ENCODE measurements at regions not wholly inside any gene's neighbourhood (a gene's known extent, or its start where the extent isn't known, plus 50 kb on each side); places are given as distances from the start of the nearest gene placed in this dataset.

GRCh38 chr3:5633960-5634359 lies 446.5 kb downstream of the EDEM1 start:
- CTCF ChIA-PET: no interaction called here
- Histone ChIP-seq H3K4me2 (no peak overlapping the region), H3K9me2 (ENCODE audit: insufficient read depth) (no peaks in the 10 kb centered on the region), H3F3A (ENCODE audit: insufficient read depth, low read depth) (no peaks in the 10 kb centered on the region), H3K27me3 (ENCODE audit: insufficient read depth, low read depth) (no peaks in the 10 kb centered on the region), H3K4me1 (replicated peaks; ENCODE audit: insufficient read depth) (no peaks in the 10 kb centered on the region), H3K9me3 (ENCODE audit: insufficient read depth, low read depth) (no peaks in the 10 kb centered on the region), H2AFZ (no peak overlapping the region), H4K20me1 (ENCODE audit: insufficient read depth) (no peaks in the 10 kb centered on the region), H3K4me3 (no peak overlapping the region), H3K36me3 (ENCODE audit: low read depth) (no peaks in the 10 kb centered on the region), H3K27ac (no peak overlapping the region), H3K79me2 (ENCODE audit: low read depth) (no peaks in the 10 kb centered on the region)
- no peak for DNase-seq
- intact Hi-C loops (cut with micrococcal nuclease; ENCODE audit: unreplicated experiment): no loop called here
- BruUV-seq (replicated peaks): no TSS peak
- POLR2A ChIA-PET (ENCODE audit: unreplicated experiment): no interaction called here
- TF ChIP-seq CTCF (conservative IDR thresholded peaks at IDR 0.05) (no peak), EZH2 (IDR thresholded peaks at IDR 0.05; ENCODE audit: low read depth) (no peak)

GRCh38 chr3:5634411-5634810 lies 446.9 kb downstream of the EDEM1 start:
- H3K4me3 ChIP-seq: no peak overlapping the region
- H2AFZ ChIP-seq: no peak overlapping the region
- H3K9me3 ChIP-seq (ENCODE audit: insufficient read depth, low read depth): no peaks in the 10 kb centered on the region
- no peaks in the 10 kb centered on the region for H3K9me2 ChIP-seq (ENCODE audit: insufficient read depth)
- BruUV-seq (replicated peaks): no TSS peak
- no peak for DNase-seq
- TF ChIP-seq CTCF (conservative IDR thresholded peaks at IDR 0.05): no peak
- CTCF ChIA-PET: no interaction called here
- no peaks in the 10 kb centered on the region for H3K27me3 ChIP-seq (ENCODE audit: insufficient read depth, low read depth)
- intact Hi-C loops (cut with micrococcal nuclease; ENCODE audit: unreplicated experiment): no loop called here
- H3K27ac ChIP-seq: no peak overlapping the region
- no peaks in the 10 kb centered on the region for H4K20me1 ChIP-seq (ENCODE audit: insufficient read depth)
- no peaks in the 10 kb centered on the region for H3K36me3 ChIP-seq (ENCODE audit: low read depth)
- H3K79me2 ChIP-seq (ENCODE audit: low read depth): no peaks in the 10 kb centered on the region
- POLR2A ChIA-PET (ENCODE audit: unreplicated experiment): no interaction called here
- no peaks in the 10 kb centered on the region for H3K4me1 ChIP-seq (replicated peaks; ENCODE audit: insufficient read depth)
- H3F3A ChIP-seq (ENCODE audit: insufficient read depth, low read depth): no peaks in the 10 kb centered on the region
- H3K4me2 ChIP-seq: no peak overlapping the region

- BruUV-seq (replicated peaks): no TSS peak
- DNase-seq: no peak
- ChIA-PET CTCF (no interaction called here), POLR2A (ENCODE audit: unreplicated experiment) (no interaction called here)
- H3K4me3 ChIP-seq: no peak overlapping the region
- no peaks in the 10 kb centered on the region for H3K27me3 ChIP-seq (ENCODE audit: insufficient read depth, low read depth)
- TF ChIP-seq CTCF (conservative IDR thresholded peaks at IDR 0.05): no peak
- TF ChIP-seq EZH2 (IDR thresholded peaks at IDR 0.05; ENCODE audit: low read depth): no peak
- H4K20me1 ChIP-seq (ENCODE audit: insufficient read depth): no peaks in the 10 kb centered on the region
- no peak overlapping the region for H3K4me2 ChIP-seq
- no peaks in the 10 kb centered on the region for H3K4me1 ChIP-seq (replicated peaks; ENCODE audit: insufficient read depth)
- no peaks in the 10 kb centered on the region for H3K36me3 ChIP-seq (ENCODE audit: low read depth)
- no peak overlapping the region for H3K27ac ChIP-seq
- no peak overlapping the region for H2AFZ ChIP-seq
- no peaks in the 10 kb centered on the region for H3K79me2 ChIP-seq (ENCODE audit: low read depth)
- H3K9me2 ChIP-seq (ENCODE audit: insufficient read depth): no peaks in the 10 kb centered on the region
- intact Hi-C loops (cut with micrococcal nuclease; ENCODE audit: unreplicated experiment): no loop called here
- no peaks in the 10 kb centered on the region for H3F3A ChIP-seq (ENCODE audit: insufficient read depth, low read depth)
- no peaks in the 10 kb centered on the region for H3K9me3 ChIP-seq (ENCODE audit: insufficient read depth, low read depth)
These were observed 448.2 kb downstream of the EDEM1 start for GRCh38 chr3:5635746-5636145.
